GM18505 (cell line): ENCODE measurements at regions not wholly inside any gene's neighbourhood (a gene's known extent, or its start where the extent isn't known, plus 50 kb on each side); places are given as distances from the start of the nearest gene placed in this dataset.
A peak's percentile ranks its signal among the peaks of the same experiment; 100 is the strongest.

Experiments
- ATAC-seq: cut with Tn5 transposase; IDR thresholded peaks from one replicate; pipeline ENCODE4 v1.9.1; 2021; ENCODE audit not compliant: unreplicated experiment
- POLR2A ChIP-seq: IDR thresholded peaks from 4 replicates; pipeline ENCODE4 v1.6.1; 2011; ENCODE audit warnings: borderline replicate concordance; ENCODE audit not compliant: insufficient read depth, insufficient read length; ENCODE audit errors: extremely low read depth

DNA sequence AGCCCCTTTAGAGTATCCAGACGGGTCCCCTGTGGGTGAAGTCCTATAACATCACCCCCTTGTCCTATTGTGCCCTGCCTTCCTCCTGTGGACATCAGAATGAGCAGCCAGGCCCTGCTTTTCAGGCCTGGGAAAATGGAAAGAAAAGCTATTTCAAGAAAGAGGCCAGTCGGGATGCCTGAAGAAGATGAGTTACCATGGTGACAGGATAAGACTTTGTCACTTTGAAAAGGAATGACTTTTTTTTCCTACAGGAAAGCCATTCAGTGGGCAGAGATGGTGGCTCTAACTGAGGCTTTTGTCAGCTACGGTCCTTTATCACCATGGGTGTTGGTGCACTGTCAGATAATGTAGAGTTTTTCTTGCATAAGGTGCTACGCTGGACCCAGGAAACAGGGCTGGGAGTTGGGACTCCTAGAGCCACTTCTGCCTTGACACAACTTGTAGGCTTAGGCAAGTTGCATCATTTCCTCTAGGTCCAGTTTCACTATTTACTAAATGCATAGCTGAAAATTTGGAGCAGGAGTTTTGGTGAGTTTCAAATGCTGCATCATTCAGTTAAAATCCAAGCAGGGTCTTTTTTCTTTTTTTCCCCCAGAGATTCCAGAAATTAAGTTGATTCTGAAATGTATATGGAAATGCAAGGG is 179.0 kb upstream of the ADRA1D start:
- no peak for TF ChIP-seq POLR2A
- ATAC-seq: no peak

DNA sequence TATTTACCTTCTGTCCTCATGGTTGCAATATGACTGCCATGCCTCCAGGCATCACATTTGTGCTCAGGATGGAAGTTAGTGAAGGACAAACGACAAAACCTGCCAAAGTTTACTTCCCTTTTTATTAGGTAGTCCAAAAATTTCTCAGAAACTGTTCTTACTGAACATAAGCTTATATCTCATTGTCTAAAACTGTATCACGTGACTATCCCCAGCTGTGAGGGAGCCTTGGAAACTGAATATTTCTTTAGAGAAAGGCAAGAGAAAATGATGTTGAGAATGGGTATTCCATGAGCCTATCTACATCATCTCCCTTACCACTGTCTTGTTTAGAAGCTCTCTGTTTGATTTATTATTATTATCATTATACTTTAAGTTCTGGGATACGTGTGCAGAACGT is 169.1 kb upstream of the ADRA1D start:
- TF ChIP-seq POLR2A: no peak
- ATAC-seq: no peak

DNA sequence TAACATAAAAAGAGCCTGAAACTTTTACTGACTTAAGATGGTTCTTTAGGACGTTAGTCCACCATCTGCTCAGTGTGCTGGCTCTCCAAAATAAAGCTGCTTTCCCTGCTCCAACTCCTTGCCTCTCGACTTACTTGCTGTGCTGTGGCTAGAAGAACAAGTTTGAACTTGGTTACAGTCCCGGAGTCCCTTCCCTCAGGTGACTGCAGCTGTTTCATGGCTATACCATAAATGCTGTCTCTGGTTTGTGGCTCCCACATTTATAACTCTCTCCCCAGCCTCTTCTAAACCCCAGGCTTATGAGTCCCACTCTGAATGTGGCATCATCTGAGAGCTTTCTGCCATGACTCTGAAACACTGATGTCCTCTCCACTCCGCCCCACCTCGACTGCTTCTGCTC is 166.2 kb upstream of the ADRA1D start:
- ATAC-seq: no peak
- no peak for TF ChIP-seq POLR2A

DNA sequence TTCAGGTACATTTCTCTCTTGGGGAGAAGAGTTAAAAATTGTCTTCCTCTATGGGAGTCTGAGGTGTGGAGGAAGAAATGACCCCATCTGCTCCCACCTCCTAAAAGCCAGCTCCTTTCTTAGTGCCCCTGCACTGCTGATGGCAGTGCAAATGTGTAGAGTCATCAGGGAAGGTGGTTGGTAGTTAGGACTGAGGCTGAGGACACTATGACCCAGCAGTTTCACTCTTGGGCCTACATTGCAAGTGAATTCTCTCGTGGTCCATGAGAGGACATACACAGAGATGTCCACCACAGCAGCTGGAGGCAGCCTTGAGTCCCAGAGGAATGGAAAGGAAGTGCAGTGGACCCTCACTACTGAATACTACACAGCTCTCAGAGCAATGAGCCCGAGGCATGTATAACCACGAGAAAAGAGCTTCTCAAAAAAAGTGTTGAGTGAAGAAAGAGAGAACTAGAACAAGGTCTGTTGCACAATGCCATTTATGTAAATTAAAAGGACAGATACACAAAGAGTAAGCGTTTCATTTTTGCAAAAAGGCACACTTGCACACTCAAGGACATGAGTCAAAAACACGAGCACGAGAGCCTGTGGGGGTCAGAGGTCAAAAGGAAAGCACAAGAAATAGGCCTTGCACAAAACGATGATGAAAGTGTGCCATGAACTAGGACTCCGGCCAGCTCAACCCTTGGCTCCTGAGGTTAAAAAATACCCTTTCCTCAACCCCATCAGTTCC is 164.4 kb upstream of the ADRA1D start:
- no peak for TF ChIP-seq POLR2A
- ATAC-seq: no peak

DNA sequence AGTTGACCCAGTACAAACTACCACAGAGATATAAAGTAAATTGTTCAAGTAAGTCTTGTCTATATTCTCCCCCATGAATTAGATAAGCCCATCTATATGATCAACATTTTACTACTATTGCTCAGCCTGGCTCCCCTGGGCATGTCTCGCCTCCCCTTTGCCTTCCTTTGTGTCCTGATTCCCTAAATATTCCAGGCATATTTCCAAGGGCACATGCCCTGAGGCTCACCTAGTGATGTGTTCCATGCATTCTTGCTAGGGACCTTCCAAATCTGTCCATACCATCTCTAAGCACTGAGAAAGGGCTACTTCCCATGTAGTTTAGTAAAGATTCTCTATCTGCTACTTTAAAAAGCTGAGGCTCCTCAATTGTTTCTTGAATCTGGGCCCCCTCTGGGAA is 163.1 kb upstream of the ADRA1D start:
- no peak for ATAC-seq
- TF ChIP-seq POLR2A: no peak

DNA sequence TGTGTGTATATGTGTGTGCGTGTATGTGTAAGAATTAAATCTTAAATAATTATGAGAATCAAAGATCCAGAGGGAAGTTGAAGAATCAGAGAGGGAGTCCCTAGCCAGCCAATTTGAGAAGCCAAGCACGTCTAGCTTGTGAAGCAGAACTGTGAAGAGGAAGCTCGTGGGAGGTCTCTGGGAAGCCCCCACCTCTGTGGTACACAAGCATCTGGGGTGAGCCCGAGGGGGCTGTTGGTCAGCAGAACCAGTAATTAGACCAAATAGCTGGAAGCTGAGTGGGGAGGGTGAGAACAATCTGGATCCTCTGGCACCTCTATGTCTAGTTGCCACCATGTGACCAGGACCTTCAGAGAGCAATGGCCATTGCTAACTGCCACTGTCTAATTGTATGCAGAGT is 162.7 kb upstream of the ADRA1D start:
- ATAC-seq: no peak
- no peak for TF ChIP-seq POLR2A

DNA sequence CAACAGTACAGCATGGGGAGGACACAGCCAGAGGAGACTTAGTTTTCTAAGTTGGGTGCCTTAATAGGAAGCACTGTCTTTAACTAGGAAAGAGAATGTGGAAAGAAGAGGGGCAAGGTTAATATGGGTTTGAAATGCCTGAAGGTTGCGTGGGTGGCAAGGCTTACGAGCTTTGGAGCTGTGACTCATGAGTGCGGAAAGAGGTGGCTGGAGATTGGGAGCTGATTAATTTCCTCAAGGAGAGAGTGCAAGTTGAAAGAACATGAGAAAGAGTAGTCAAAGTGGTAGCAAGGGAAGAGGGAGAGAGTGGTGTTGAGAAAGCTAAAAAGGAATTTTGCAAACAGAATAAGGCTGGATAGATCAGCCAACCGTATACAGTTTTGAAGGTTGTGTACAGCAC is 157.5 kb upstream of the ADRA1D start:
- no peak for TF ChIP-seq POLR2A
- ATAC-seq: no peak

DNA sequence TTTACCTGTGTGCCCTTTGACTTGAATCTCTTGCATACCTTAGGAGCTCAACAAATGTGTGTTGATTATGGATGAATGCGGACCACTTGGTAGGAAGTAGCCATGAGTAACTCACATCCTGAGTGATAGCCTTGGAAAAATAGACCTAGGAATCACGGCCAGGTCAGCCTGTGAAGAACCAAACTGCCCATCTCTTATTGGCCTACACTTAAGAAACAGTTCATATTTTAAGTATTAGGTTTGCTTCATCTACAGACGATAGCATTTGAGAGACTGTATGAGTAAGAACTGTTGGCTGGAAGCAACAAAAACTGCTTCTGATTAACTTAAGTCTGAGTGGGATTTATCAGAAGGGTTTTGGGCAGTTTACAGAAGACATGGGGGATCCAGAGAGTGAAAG is 152.5 kb upstream of the ADRA1D start:
- TF ChIP-seq POLR2A: no peak
- ATAC-seq: no peak

DNA sequence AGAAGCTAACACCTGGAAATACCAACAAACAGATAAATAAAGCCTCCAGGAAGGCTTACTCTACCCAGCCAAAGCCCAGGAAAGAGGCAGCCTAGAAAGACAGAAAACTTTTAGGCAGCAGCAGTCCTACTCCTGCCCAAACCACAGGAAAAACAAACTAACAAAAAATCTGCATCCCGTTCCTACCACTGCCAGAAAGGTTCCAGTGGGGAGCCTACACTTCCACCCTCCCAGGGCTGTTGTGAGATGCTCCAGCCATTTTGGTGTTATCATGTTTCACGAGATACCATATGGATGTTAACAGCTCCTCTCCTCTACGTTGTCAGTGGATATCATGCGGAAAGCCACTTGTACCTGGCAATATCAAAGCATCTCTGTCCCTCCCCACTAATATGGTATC is 135.9 kb upstream of the ADRA1D start:
- TF ChIP-seq POLR2A: no peak
- no peak for ATAC-seq

DNA sequence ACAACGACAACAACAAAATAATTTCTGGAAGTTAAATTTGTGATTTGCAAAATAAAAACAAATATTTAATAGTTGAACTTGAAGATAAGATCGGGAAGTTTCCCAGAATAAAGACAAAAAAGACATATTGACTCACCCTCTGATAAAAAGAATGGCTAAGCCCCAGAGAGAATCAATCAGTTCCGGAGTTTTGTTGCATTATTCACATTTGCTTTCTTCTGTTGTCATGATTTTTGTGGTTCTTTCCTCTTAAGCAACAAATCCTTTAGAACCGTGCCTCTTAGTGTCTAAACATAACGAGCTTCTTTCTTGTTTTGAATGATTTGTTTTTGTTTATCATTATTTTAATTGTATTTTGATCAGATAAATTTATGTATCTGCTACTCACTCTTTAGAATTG is 134.9 kb upstream of the ADRA1D start:
- no peak for TF ChIP-seq POLR2A
- no peak for ATAC-seq

DNA sequence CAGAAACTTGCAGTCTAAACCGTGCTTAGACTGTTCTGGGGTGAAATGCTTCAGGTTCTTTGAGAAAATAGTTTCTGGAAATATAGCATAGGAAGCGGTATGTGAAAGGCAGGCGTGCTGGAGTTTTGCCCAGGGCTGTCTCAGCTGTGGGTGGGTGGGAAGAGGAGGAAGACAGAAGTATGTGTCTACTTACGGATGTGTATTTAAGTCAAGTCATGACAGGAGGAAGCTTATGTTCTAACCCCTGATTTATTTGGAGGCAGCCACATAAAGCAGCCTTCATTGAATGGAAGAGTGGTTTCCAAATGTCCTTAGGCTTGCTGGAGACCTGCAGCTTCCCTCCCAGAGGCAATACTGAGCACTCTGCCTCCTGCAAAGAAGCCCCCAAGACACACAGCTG is 126.8 kb upstream of the ADRA1D start:
- TF ChIP-seq POLR2A: no peak
- ATAC-seq: no peak

DNA sequence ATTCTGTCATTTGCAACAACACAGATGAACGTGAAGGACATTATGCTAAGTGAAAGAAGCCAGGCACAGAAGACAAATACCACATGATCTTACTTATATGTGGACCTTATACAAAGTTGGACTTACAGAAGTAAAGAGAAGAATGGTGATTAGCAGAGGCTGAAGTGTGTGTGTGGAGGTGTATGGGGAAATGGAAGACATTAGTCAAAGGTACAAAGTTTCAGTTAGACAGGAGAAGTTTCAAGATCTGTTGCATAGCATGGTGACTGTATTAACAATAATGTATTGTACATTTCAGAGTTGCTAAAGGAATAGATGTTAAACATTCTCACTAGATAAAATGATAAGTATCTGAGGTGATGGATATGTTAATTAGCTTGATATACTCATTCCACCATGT is 124.4 kb upstream of the ADRA1D start:
- no peak for ATAC-seq
- TF ChIP-seq POLR2A: no peak

DNA sequence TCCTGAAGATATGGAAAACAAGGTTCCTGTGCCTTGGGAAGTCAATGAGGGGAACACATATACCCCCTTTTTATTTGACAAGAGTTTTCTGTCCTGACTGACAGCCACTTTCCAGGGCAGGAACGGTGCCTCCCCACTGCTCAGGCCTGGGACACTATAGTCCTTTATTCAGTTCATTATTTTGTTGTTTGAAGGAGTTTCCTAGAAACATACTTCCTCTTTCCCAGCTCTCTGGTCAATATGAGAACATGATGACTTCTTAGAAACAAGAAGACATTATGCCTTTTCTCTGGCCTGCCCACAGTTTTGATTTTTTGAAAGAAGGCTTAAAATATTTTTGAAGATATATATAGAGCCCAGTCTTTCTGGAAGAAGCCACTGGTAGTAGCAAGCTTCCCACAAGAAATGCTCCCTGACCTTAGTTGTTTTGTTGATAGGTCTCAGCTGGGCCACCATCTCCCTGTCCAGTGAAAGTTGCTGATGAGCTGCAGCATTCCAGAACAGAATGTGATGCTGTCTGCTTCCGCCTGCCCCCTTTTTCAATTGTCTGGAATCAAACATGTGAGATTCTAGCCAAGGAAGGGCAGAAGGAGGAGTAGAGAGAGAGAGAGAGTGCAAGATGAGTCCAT is 122.7 kb upstream of the ADRA1D start:
- no peak for TF ChIP-seq POLR2A
- ATAC-seq: no peak

DNA sequence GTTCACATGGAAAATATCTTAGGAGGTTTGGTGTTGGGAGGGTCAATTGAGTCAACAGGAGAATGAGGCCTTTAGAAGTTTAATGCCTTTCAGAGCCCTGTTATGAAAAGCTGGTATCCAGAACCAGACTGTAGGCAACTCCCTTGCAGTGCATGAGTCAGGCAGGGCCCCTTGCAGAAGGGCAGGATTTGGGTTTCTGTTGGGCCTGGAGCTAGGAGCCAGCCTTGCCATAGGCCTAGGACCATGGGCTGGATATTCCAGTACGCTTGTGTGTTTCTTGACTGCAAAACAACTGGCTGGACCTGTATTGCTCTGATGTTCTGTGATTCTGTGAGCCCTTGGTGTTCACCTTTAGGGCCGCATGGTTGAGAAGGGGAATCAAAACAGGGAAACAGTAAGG is 121.8 kb upstream of the ADRA1D start:
- no peak for ATAC-seq
- TF ChIP-seq POLR2A: no peak

DNA sequence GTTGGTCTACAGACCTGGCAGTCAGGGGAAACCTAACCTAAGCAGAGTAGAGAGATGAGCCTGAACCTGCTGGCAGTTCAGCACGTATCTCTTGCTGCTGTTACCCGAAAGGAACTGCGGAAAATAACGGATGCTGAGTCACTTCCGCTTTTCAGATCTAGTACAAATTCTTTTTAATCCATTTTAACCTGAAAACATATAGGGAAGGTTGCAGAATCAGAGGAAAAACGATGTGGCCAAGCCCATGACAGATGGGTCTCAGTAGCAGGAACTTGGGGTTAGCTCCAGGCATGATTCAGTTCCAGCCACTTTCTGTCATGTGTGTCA is 120.7 kb upstream of the ADRA1D start:
- peak; percentile 78 for ATAC-seq
- TF ChIP-seq POLR2A: no peak

DNA sequence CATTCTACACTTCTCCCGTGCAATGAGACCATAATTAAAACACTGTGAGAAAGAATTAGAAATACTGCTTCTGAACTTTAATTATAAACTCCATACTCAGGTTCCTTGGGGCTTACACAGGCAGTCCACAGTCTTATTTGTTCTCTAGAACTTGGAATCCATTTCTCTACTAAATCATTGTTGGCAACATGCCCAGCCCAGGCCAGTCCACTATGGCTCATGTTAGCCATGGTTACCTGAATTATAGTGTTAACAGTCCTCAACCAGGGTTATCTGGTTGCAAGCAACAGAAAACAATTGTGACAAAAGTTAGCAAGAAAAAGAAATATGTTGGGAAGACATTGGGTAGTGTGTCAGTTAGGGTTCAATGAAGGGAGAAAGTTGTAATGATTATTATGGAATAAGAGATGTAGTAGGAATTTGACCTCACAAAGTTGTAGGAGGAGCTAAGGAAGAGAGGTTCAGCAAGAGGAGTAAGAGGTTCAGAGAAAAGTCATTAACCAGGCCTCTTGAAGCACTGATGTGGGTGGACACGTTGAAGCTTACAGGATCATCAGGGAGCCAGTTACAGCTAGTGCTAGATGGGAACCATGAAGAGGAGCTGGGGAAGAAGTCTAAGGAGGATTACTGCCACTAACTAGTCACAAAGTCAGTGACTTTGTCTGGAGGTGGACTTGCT is 120.2 kb upstream of the ADRA1D start:
- no peak for TF ChIP-seq POLR2A
- ATAC-seq: no peak
